ENCODE measurements at regions not wholly inside any gene's neighbourhood (a gene's known extent, or its start where the extent isn't known, plus 50 kb on each side); places are given as distances from the start of the nearest gene placed in this dataset.
"Not testable (repeated sequence)": the region's sequence is repeated elsewhere in the genome, so short reads cannot be mapped to it uniquely, and the experiment has no call there.

DNA sequence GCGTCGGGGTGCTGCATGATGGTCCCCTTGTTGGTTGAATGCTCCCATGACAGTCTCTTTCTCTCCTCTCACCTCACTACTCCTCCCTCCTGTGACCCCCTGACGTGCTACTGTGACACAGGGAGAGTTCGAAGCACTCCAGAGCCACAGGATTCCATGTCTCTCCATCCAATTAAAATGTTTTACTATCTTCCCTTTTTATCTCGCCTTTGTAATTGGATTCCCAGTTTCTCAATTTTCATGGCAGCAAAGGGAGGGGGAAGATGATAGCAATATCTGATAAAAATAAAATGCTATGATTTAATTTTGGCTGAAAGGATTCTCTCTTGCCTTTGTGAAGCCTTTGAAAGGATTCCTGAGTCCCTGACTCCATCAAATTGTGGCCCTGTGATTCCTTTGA lies 271.9 kb upstream of the SLC14A2 start:
- Histone ChIP-seq H3K27me3 (ENCODE audit: control insufficient read depth, extremely low read depth, insufficient read depth, low read length) (no peaks in the 10 kb centered on the region), H3K9me3 (ENCODE audit: control insufficient read depth, low read depth, low read length) (no peaks in the 10 kb centered on the region), H2AFZ (ENCODE audit: control insufficient read depth, low read length) (no peak overlapping the region), H3K4me3 (ENCODE audit: control insufficient read depth in 2 of 3, extremely low read depth in 1 of 3, insufficient read depth in 2 of 3, low read depth in 1 of 3, low read length in 3 of 3) (no peak overlapping the region), H3K36me3 (ENCODE audit: control insufficient read depth in 2 of 2, extremely low read depth in 1 of 2, insufficient read depth in 2 of 2, low read length in 2 of 2) (no peaks in the 10 kb centered on the region), H4K20me1 (ENCODE audit: control insufficient read depth, extremely low read depth, insufficient read depth, low read length) (no peaks in the 10 kb centered on the region), H3K4me2 (ENCODE audit: control insufficient read depth, extremely low read depth, insufficient read depth, low read depth, low read length) (no peak overlapping the region), H3K4me1 (ENCODE audit: control insufficient read depth, extremely low read depth, insufficient read depth, low read length) (peaks cover 14% of the 10 kb centered on the region), H3K27ac (ENCODE audit: control insufficient read depth, insufficient read depth, low read length) (no peak overlapping the region), H3K9ac (ENCODE audit: control insufficient read depth, extremely low read depth, insufficient read depth, low read length) (no peak overlapping the region), H3K9me1 (ENCODE audit: control insufficient read depth, extremely low read depth, insufficient read depth, low read length) (no peaks in the 10 kb centered on the region), H3K79me2 (ENCODE audit: control insufficient read depth, insufficient read depth, low read length) (no peaks in the 10 kb centered on the region)
- no peak for TF ChIP-seq EZH2 (IDR thresholded peaks at IDR 0.05; ENCODE audit: low read length)
- TF ChIP-seq, protein P1, sequence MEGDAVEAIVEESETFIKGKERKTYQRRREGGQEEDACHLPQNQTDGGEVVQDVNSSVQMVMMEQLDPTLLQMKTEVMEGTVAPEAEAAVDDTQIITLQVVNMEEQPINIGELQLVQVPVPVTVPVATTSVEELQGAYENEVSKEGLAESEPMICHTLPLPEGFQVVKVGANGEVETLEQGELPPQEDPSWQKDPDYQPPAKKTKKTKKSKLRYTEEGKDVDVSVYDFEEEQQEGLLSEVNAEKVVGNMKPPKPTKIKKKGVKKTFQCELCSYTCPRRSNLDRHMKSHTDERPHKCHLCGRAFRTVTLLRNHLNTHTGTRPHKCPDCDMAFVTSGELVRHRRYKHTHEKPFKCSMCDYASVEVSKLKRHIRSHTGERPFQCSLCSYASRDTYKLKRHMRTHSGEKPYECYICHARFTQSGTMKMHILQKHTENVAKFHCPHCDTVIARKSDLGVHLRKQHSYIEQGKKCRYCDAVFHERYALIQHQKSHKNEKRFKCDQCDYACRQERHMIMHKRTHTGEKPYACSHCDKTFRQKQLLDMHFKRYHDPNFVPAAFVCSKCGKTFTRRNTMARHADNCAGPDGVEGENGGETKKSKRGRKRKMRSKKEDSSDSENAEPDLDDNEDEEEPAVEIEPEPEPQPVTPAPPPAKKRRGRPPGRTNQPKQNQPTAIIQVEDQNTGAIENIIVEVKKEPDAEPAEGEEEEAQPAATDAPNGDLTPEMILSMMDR (optimal IDR thresholded peaks at IDR 0.05 in 1 of 3, IDR thresholded peaks at IDR 0.05 in 1 of 3, conservative IDR thresholded peaks at IDR 0.05 in 1 of 3; ENCODE audit: extremely low read depth in 1 of 3, insufficient read depth in 2 of 3, low read length in 3 of 3) = no peak
- DNase-seq (ENCODE audit: low read depth, low spot score) (no peak), FAIRE-seq (no peak)
- dilution Hi-C loops (cut with MboI; ENCODE audit: extremely low pct_ligation_motif_present, low sequenced_read_pairs) = no loop called here

DNA sequence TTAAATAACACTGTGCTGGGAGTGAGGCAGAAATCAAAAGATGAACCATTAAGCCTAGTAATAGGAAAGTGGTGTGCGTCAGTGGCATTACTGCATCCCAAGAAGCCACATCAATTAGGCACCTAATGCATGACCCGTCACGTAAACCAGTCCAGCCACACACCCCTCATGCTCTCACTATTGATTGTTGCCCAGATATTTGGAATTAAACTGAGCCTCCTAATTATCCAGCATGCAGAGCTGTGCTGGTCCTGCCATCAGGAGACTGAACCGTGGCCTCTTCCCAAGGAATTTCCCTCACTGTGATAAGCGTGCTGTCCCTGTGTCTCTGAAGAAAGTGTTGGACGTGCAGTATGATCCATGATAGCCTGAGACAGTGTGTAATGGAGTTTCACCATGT lies 270.6 kb upstream of the SLC14A2 start:
- H3K9me3 ChIP-seq (ENCODE audit: control insufficient read depth, low read depth, low read length); H3K27ac ChIP-seq (ENCODE audit: control insufficient read depth, insufficient read depth, low read length); H3K36me3 ChIP-seq (ENCODE audit: control insufficient read depth in 2 of 2, extremely low read depth in 1 of 2, insufficient read depth in 2 of 2, low read length in 2 of 2); H3K4me2 ChIP-seq (ENCODE audit: control insufficient read depth, extremely low read depth, insufficient read depth, low read depth, low read length); dilution Hi-C loops (cut with MboI; ENCODE audit: extremely low pct_ligation_motif_present, low sequenced_read_pairs); H2AFZ ChIP-seq (ENCODE audit: control insufficient read depth, low read length); FAIRE-seq; H3K79me2 ChIP-seq (ENCODE audit: control insufficient read depth, insufficient read depth, low read length); H4K20me1 ChIP-seq (ENCODE audit: control insufficient read depth, extremely low read depth, insufficient read depth, low read length); H3K9ac ChIP-seq (ENCODE audit: control insufficient read depth, extremely low read depth, insufficient read depth, low read length); H3K9me1 ChIP-seq (ENCODE audit: control insufficient read depth, extremely low read depth, insufficient read depth, low read length); H3K4me3 ChIP-seq (ENCODE audit: control insufficient read depth in 2 of 3, extremely low read depth in 1 of 3, insufficient read depth in 2 of 3, low read depth in 1 of 3, low read length in 3 of 3); H3K27me3 ChIP-seq (ENCODE audit: control insufficient read depth, extremely low read depth, insufficient read depth, low read length); DNase-seq (ENCODE audit: low read depth, low spot score): not testable (repeated sequence)
- H3K4me1 ChIP-seq (ENCODE audit: control insufficient read depth, extremely low read depth, insufficient read depth, low read length) = peaks cover 11% of the 10 kb centered on the region

DNA sequence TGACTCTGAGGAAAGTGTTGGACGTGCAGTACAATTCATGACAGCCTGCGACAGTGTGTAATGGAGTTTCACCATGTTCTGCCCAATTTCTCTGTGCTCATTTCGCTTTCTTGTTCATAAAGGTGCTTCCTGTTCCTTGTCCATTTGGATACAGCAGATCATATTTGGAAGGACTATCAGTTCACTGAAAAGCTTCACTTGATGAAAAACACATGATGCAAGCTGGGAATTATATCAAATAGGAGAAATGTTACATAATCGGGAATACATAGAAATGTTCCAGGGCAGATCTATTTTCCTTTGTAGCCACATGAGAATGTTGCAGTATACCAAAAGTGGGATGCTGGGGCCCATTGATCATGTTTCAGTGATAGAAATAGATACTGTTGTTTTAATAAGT lies 266.3 kb upstream of the SLC14A2 start:
- H3K4me2 ChIP-seq (ENCODE audit: control insufficient read depth, extremely low read depth, insufficient read depth, low read depth, low read length) = no peak overlapping the region
- no peaks in the 10 kb centered on the region for H4K20me1 ChIP-seq (ENCODE audit: control insufficient read depth, extremely low read depth, insufficient read depth, low read length)
- H3K9me3 ChIP-seq (ENCODE audit: control insufficient read depth, low read depth, low read length) = no peaks in the 10 kb centered on the region
- H2AFZ ChIP-seq (ENCODE audit: control insufficient read depth, low read length) = no peak overlapping the region
- peaks cover 12% of the 10 kb centered on the region for H3K4me1 ChIP-seq (ENCODE audit: control insufficient read depth, extremely low read depth, insufficient read depth, low read length)
- dilution Hi-C loops (cut with MboI; ENCODE audit: extremely low pct_ligation_motif_present, low sequenced_read_pairs) = no loop called here
- H3K79me2 ChIP-seq (ENCODE audit: control insufficient read depth, insufficient read depth, low read length) = no peaks in the 10 kb centered on the region
- H3K36me3 ChIP-seq (ENCODE audit: control insufficient read depth in 2 of 2, extremely low read depth in 1 of 2, insufficient read depth in 2 of 2, low read length in 2 of 2) = no peaks in the 10 kb centered on the region
- no peaks in the 10 kb centered on the region for H3K9me1 ChIP-seq (ENCODE audit: control insufficient read depth, extremely low read depth, insufficient read depth, low read length)
- no peak for FAIRE-seq
- no peak overlapping the region for H3K27ac ChIP-seq (ENCODE audit: control insufficient read depth, insufficient read depth, low read length)
- no peak overlapping the region for H3K9ac ChIP-seq (ENCODE audit: control insufficient read depth, extremely low read depth, insufficient read depth, low read length)
- H3K27me3 ChIP-seq (ENCODE audit: control insufficient read depth, extremely low read depth, insufficient read depth, low read length) = no peaks in the 10 kb centered on the region
- H3K4me3 ChIP-seq (ENCODE audit: control insufficient read depth in 2 of 3, extremely low read depth in 1 of 3, insufficient read depth in 2 of 3, low read depth in 1 of 3, low read length in 3 of 3) = no peak overlapping the region
- TF ChIP-seq, protein P1 (optimal IDR thresholded peaks at IDR 0.05 in 1 of 3, IDR thresholded peaks at IDR 0.05 in 1 of 3, conservative IDR thresholded peaks at IDR 0.05 in 1 of 3; ENCODE audit: extremely low read depth in 1 of 3, insufficient read depth in 2 of 3, low read length in 3 of 3) = no peak
- no peak for TF ChIP-seq EZH2 (IDR thresholded peaks at IDR 0.05; ENCODE audit: low read length)
- no peak for DNase-seq (ENCODE audit: low read depth, low spot score)
